Activated CD8-positive, alpha-beta memory T cell treated with anti-CD3 and anti-CD28 coated beads for 24 hours (primary cell): ENCODE measurements at regions not wholly inside any gene's neighbourhood (a gene's known extent, or its start where the extent isn't known, plus 50 kb on each side); places are given as distances from the start of the nearest gene placed in this dataset.

Experiments used
- DNase-seq: peaks from one replicate; pipeline ENCODE4 v3.0.0-alpha.2; 2020

- DNase-seq, result no peak
Observed at GRCh38 chr20:61149636-61150035, 102.4 kb upstream of the CDH4 start.

- no peak for DNase-seq
Observed at GRCh38 chr20:61157301-61157700, 94.8 kb upstream of the CDH4 start.

- DNase-seq, result no peak
Observed at GRCh38 chr20:61159957-61160686, 91.9 kb upstream of the CDH4 start.

- DNase-seq, result no peak
Observed at GRCh38 chr20:61161726-61162390, 90.2 kb upstream of the CDH4 start.

GRCh38 chr20:61162451-61162850 lies 89.6 kb upstream of the CDH4 start:
- no peak for DNase-seq

- no peak for DNase-seq
Observed at GRCh38 chr20:61163031-61163430, 89.0 kb upstream of the CDH4 start.

- DNase-seq, result no peak
Observed at GRCh38 chr20:61166324-61166723, 85.7 kb upstream of the CDH4 start.

GRCh38 chr20:61168605-61169004 lies 83.5 kb upstream of the CDH4 start:
- no peak for DNase-seq

GRCh38 chr20:61169874-61170273 lies 82.2 kb upstream of the CDH4 start:
- DNase-seq, result no peak

GRCh38 chr20:61170496-61171320 lies 81.4 kb upstream of the CDH4 start:
- DNase-seq, result no peak

- no peak for DNase-seq
Observed at GRCh38 chr20:61173267-61173666, 78.8 kb upstream of the CDH4 start.

- no peak for DNase-seq
Observed at GRCh38 chr20:61173961-61174725, 77.9 kb upstream of the CDH4 start.

- no peak for DNase-seq
Observed at GRCh38 chr20:61176874-61177273, 75.2 kb upstream of the CDH4 start.

- no peak for DNase-seq
Observed at GRCh38 chr20:61178551-61179071, 73.5 kb upstream of the CDH4 start.

GRCh38 chr20:61184194-61184593 lies 67.9 kb upstream of the CDH4 start:
- DNase-seq, result no peak

GRCh38 chr20:61185181-61185580 lies 66.9 kb upstream of the CDH4 start:
- no peak for DNase-seq

GRCh38 chr20:61185841-61186601 lies 66.0 kb upstream of the CDH4 start:
- DNase-seq, result no peak

- DNase-seq, result no peak
Observed at GRCh38 chr20:61186771-61187472, 65.1 kb upstream of the CDH4 start.

- DNase-seq, result no peak
Observed at GRCh38 chr20:61189534-61189933, 62.5 kb upstream of the CDH4 start.

GRCh38 chr20:61191096-61191495 lies 61.0 kb upstream of the CDH4 start:
- DNase-seq, result no peak

- no peak for DNase-seq
Observed at GRCh38 chr20:61192337-61192950, 59.6 kb upstream of the CDH4 start.
